ENCODE measurements at regions not wholly inside any gene's neighbourhood (a gene's known extent, or its start where the extent isn't known, plus 50 kb on each side); places are given as distances from the start of the nearest gene placed in this dataset.
"Not testable (repeated sequence)": the region's sequence is repeated elsewhere in the genome, so short reads cannot be mapped to it uniquely, and the experiment has no call there.

- in situ Hi-C loops (cut with MboI; ENCODE audit: low sequenced_read_pairs), result not testable (repeated sequence)
These were observed 78.8 kb downstream of the RFLNA start for GRCh38 chr12:124373701-124374100.

- in situ Hi-C loops (cut with MboI; ENCODE audit: low sequenced_read_pairs), result no loop called here
These were observed 77.9 kb downstream of the RFLNA start for GRCh38 chr12:124372831-124373230.

- in situ Hi-C loops (cut with MboI; ENCODE audit: low sequenced_read_pairs), result no loop called here
These were observed 77.2 kb downstream of the RFLNA start for GRCh38 chr12:124371970-124372555.

- in situ Hi-C loops (cut with MboI; ENCODE audit: low sequenced_read_pairs), result no loop called here
These were observed 76.5 kb downstream of the RFLNA start for GRCh38 chr12:124371366-124371765.

- in situ Hi-C loops (cut with MboI; ENCODE audit: low sequenced_read_pairs), result no loop called here
These were observed 76.0 kb downstream of the RFLNA start for GRCh38 chr12:124370851-124371250.

GRCh38 chr12:124370384-124370783 is 75.5 kb downstream of the RFLNA start:
- in situ Hi-C loops (cut with MboI; ENCODE audit: low sequenced_read_pairs), result no loop called here

GRCh38 chr12:124369827-124370378 is 75.0 kb downstream of the RFLNA start:
- in situ Hi-C loops (cut with MboI; ENCODE audit: low sequenced_read_pairs), result no loop called here

GRCh38 chr12:124369055-124369826 is 74.3 kb downstream of the RFLNA start:
- in situ Hi-C loops (cut with MboI; ENCODE audit: low sequenced_read_pairs), result no loop called here

- in situ Hi-C loops (cut with MboI; ENCODE audit: low sequenced_read_pairs), result no loop called here
These were observed 73.6 kb downstream of the RFLNA start for GRCh38 chr12:124368421-124369032.

- in situ Hi-C loops (cut with MboI; ENCODE audit: low sequenced_read_pairs), result no loop called here
These were observed 71.0 kb downstream of the RFLNA start for GRCh38 chr12:124365726-124366430.
